Naive B cell (primary cell): ENCODE measurements at regions not wholly inside any gene's neighbourhood (a gene's known extent, or its start where the extent isn't known, plus 50 kb on each side); places are given as distances from the start of the nearest gene placed in this dataset.
"Not testable (repeated sequence)": the region's sequence is repeated elsewhere in the genome, so short reads cannot be mapped to it uniquely, and the experiment has no call there.

Source experiments
- ATAC-seq, 2 donors: fragments of 150-1000 bp; cut with Tn5 transposase; 2 replicates each; pipeline ENCODE4 v1.10.0; 2021; ENCODE audit warnings: low read depth in 2 of 2, mild to moderate bottlenecking in 2 of 2, moderate library complexity in 2 of 2
- DNase-seq: peaks from one replicate; pipeline ENCODE4 v3.0.0; 2022
- H3K27ac Mint-ChIP-seq, 6 donors: one replicate each; pipeline ENCODE4 v1.8.0; 2020 to 2022; ENCODE audit warnings: mild to moderate bottlenecking in 6 of 6, mixed read lengths in 6 of 6, moderate library complexity in 5 of 6, inconsistent platforms in 2 of 6
- H3K27me3 Mint-ChIP-seq, 3 donors: one replicate each; pipeline ENCODE4 v1.8.0; 2021 to 2022; ENCODE audit warnings: mixed read lengths in 3 of 3, mild to moderate bottlenecking in 1 of 3
- H3K36me3 Mint-ChIP-seq, 2 donors: one replicate each; pipeline ENCODE4 v1.8.0; 2020 to 2022; ENCODE audit warnings: mixed read lengths in 2 of 2, inconsistent platforms in 1 of 2, mild to moderate bottlenecking in 1 of 2
- H3K4me1 Mint-ChIP-seq, 3 donors: one replicate each; pipeline ENCODE4 v1.8.0; 2020 to 2022; ENCODE audit warnings: mixed read lengths in 3 of 3, inconsistent platforms in 1 of 3, mild to moderate bottlenecking in 1 of 3, moderate library complexity in 1 of 3
- H3K4me3 Mint-ChIP-seq, 8 donors: one replicate each; pipeline ENCODE4 v1.8.0; 2020 to 2022; ENCODE audit warnings: mild to moderate bottlenecking in 8 of 8, mixed read lengths in 8 of 8, moderate library complexity in 8 of 8, inconsistent platforms in 2 of 8
- H3K9me3 Mint-ChIP-seq, 7 donors: one replicate each; pipeline ENCODE4 v1.8.0; 2020 to 2022; ENCODE audit warnings: mixed read lengths in 7 of 7, mild to moderate bottlenecking in 5 of 7, inconsistent platforms in 2 of 7, moderate library complexity in 1 of 7

GRCh38 chr3:182650568-182651128 lies 142.7 kb upstream of the ATP11B start:
- no peak for DNase-seq
- H3K27ac Mint-ChIP-seq: peak overlapping the region in 1 of 6 donors; percentile 23
- H3K36me3 Mint-ChIP-seq: no peaks in the 10 kb centered on the region
- no peak for ATAC-seq
- H3K4me3 Mint-ChIP-seq: no peak overlapping the region
- peaks cover 3 to 10% (median 4%) of the 10 kb centered on the region in 7 donors for H3K9me3 Mint-ChIP-seq
- peaks cover 7 to 28% (median 25%) of the 10 kb centered on the region in 3 donors for H3K27me3 Mint-ChIP-seq
- no peaks in the 10 kb centered on the region for H3K4me1 Mint-ChIP-seq

GRCh38 chr3:182651461-182651860 lies 141.8 kb upstream of the ATP11B start:
- H3K9me3 Mint-ChIP-seq: peaks cover 3 to 10% (median 4%) of the 10 kb centered on the region in 7 donors
- no peak overlapping the region for H3K4me3 Mint-ChIP-seq
- no peak overlapping the region for H3K27ac Mint-ChIP-seq
- no peaks in the 10 kb centered on the region for H3K36me3 Mint-ChIP-seq
- no peak for DNase-seq
- ATAC-seq: no peak
- H3K4me1 Mint-ChIP-seq: no peaks in the 10 kb centered on the region
- peaks cover 14 to 31% (median 25%) of the 10 kb centered on the region in 3 donors for H3K27me3 Mint-ChIP-seq

GRCh38 chr3:182653065-182653464 lies 140.2 kb upstream of the ATP11B start:
- H3K27me3 Mint-ChIP-seq: peaks cover 21 to 29% (median 27%) of the 10 kb centered on the region in 3 donors
- not testable (repeated sequence) for H3K36me3 Mint-ChIP-seq, H3K4me1 Mint-ChIP-seq, H3K4me3 Mint-ChIP-seq, DNase-seq, H3K27ac Mint-ChIP-seq, ATAC-seq
- peaks cover 3 to 10% (median 4%) of the 10 kb centered on the region in 7 donors for H3K9me3 Mint-ChIP-seq

GRCh38 chr3:182668541-182668940 lies 124.8 kb upstream of the ATP11B start:
- H3K9me3 Mint-ChIP-seq: peaks cover 0 to 8% (median 3%) of the 10 kb centered on the region in 7 donors
- H3K27me3 Mint-ChIP-seq: peaks cover 36 to 44% (median 37%) of the 10 kb centered on the region in 3 donors
- H3K27ac Mint-ChIP-seq: no peak overlapping the region
- H3K4me3 Mint-ChIP-seq: no peak overlapping the region
- peaks cover 0 to 6% of the 10 kb centered on the region in 2 donors for H3K36me3 Mint-ChIP-seq
- ATAC-seq: no peak
- H3K4me1 Mint-ChIP-seq: no peaks in the 10 kb centered on the region
- DNase-seq: no peak

GRCh38 chr3:182668974-182669373 lies 124.3 kb upstream of the ATP11B start:
- H3K36me3 Mint-ChIP-seq: peaks cover 0 to 6% of the 10 kb centered on the region in 2 donors
- H3K4me1 Mint-ChIP-seq: no peaks in the 10 kb centered on the region
- ATAC-seq (no peak), DNase-seq (no peak)
- peaks cover 37 to 44% (median 38%) of the 10 kb centered on the region in 3 donors for H3K27me3 Mint-ChIP-seq
- peaks cover 0 to 7% (median 3%) of the 10 kb centered on the region in 7 donors for H3K9me3 Mint-ChIP-seq
- H3K4me3 Mint-ChIP-seq: no peak overlapping the region
- no peak overlapping the region for H3K27ac Mint-ChIP-seq

- DNase-seq (no peak), ATAC-seq (no peak)
- Mint-ChIP-seq H3K27ac (peak overlapping the region in 1 of 6 donors; percentile 10), H3K4me3 (no peak overlapping the region), H3K4me1 (no peaks in the 10 kb centered on the region), H3K36me3 (peaks cover 0 to 6% of the 10 kb centered on the region in 2 donors), H3K9me3 (peaks cover 0 to 5% (median 0%) of the 10 kb centered on the region in 7 donors), H3K27me3 (peaks cover 34 to 44% (median 37%) of the 10 kb centered on the region in 3 donors)
Measured at GRCh38 chr3:182671541-182671940, 121.8 kb upstream of the ATP11B start.

GRCh38 chr3:182671942-182672341 lies 121.4 kb upstream of the ATP11B start:
- peaks cover 0 to 5% (median 0%) of the 10 kb centered on the region in 7 donors for H3K9me3 Mint-ChIP-seq
- peaks cover 34 to 43% (median 37%) of the 10 kb centered on the region in 3 donors for H3K27me3 Mint-ChIP-seq
- ATAC-seq (no peak), DNase-seq (no peak)
- no peaks in the 10 kb centered on the region for H3K4me1 Mint-ChIP-seq
- H3K27ac Mint-ChIP-seq: no peak overlapping the region
- H3K4me3 Mint-ChIP-seq: no peak overlapping the region
- H3K36me3 Mint-ChIP-seq: peaks cover 0 to 6% of the 10 kb centered on the region in 2 donors

- Mint-ChIP-seq H3K4me1 (no peaks in the 10 kb centered on the region), H3K27ac (no peak overlapping the region), H3K27me3 (peaks cover 26 to 32% (median 32%) of the 10 kb centered on the region in 3 donors), H3K9me3 (peaks cover 0 to 5% (median 0%) of the 10 kb centered on the region in 7 donors), H3K4me3 (no peak overlapping the region), H3K36me3 (peaks cover 0 to 6% of the 10 kb centered on the region in 2 donors)
- DNase-seq (no peak), ATAC-seq (no peak)
Measured at GRCh38 chr3:182673336-182673735, 120.0 kb upstream of the ATP11B start.

GRCh38 chr3:182682263-182683241 lies 110.8 kb upstream of the ATP11B start:
- Mint-ChIP-seq H3K27ac (peak overlapping the region in 4 of 6 donors; percentile 54 to 90 (median 84)), H3K9me3 (no peaks in the 10 kb centered on the region), H3K4me3 (peak overlapping the region; percentile 74 to 92 (median 85)), H3K27me3 (peaks cover 26 to 41% (median 36%) of the 10 kb centered on the region in 3 donors), H3K36me3 (no peaks in the 10 kb centered on the region), H3K4me1 (peaks cover 4 to 11% (median 8%) of the 10 kb centered on the region in 3 donors)
- ATAC-seq (peak; percentile 94 to 98), DNase-seq (peak; percentile 65)

- ATAC-seq: peak; percentile 29 to 55
- peak overlapping the region; percentile 69 to 92 (median 84) for H3K4me3 Mint-ChIP-seq
- H3K4me1 Mint-ChIP-seq: peaks cover 4 to 11% (median 8%) of the 10 kb centered on the region in 3 donors
- peak overlapping the region in 2 of 6 donors; percentile 39 to 82 for H3K27ac Mint-ChIP-seq
- H3K36me3 Mint-ChIP-seq: no peaks in the 10 kb centered on the region
- H3K9me3 Mint-ChIP-seq: no peaks in the 10 kb centered on the region
- DNase-seq: peak; percentile 49
- H3K27me3 Mint-ChIP-seq: peaks cover 26 to 48% (median 42%) of the 10 kb centered on the region in 3 donors
Measured at GRCh38 chr3:182683453-182683852, 109.9 kb upstream of the ATP11B start.

GRCh38 chr3:182683858-182684257 lies 109.4 kb upstream of the ATP11B start:
- peaks cover 26 to 48% (median 42%) of the 10 kb centered on the region in 3 donors for H3K27me3 Mint-ChIP-seq
- no peaks in the 10 kb centered on the region for H3K9me3 Mint-ChIP-seq
- no peaks in the 10 kb centered on the region for H3K36me3 Mint-ChIP-seq

GRCh38 chr3:182686033-182686886 lies 107.0 kb upstream of the ATP11B start:
- Mint-ChIP-seq H3K9me3 (no peaks in the 10 kb centered on the region), H3K4me3 (no peak overlapping the region), H3K27me3 (peaks cover 21 to 53% (median 51%) of the 10 kb centered on the region in 3 donors), H3K27ac (no peak overlapping the region), H3K4me1 (peaks cover 4 to 11% (median 8%) of the 10 kb centered on the region in 3 donors), H3K36me3 (no peaks in the 10 kb centered on the region)
- ATAC-seq: no peak
- DNase-seq: no peak

More at GRCh38 chr3:182683858-182684257, 109.4 kb upstream of the ATP11B start:
- DNase-seq (no peak), ATAC-seq (no peak)
- Mint-ChIP-seq H3K4me1 (peaks cover 4 to 11% (median 8%) of the 10 kb centered on the region in 3 donors), H3K27ac (peak overlapping the region in 1 of 6 donors; percentile 82), H3K4me3 (peak overlapping the region in 5 of 8 donors; percentile 74 to 87 (median 83))

GRCh38 chr3:182690172-182690571 lies 103.1 kb upstream of the ATP11B start:
- Mint-ChIP-seq H3K9me3 (no peaks in the 10 kb centered on the region), H3K27ac (no peak overlapping the region), H3K4me1 (no peaks in the 10 kb centered on the region), H3K27me3 (peaks cover 5 to 53% (median 37%) of the 10 kb centered on the region in 3 donors), H3K36me3 (no peaks in the 10 kb centered on the region), H3K4me3 (no peak overlapping the region)
- no peak for DNase-seq
- ATAC-seq: no peak
